ENCODE measurements at regions not wholly inside any gene's neighbourhood (a gene's known extent, or its start where the extent isn't known, plus 50 kb on each side); places are given as distances from the start of the nearest gene placed in this dataset.

- TF ChIP-seq, protein P1, sequence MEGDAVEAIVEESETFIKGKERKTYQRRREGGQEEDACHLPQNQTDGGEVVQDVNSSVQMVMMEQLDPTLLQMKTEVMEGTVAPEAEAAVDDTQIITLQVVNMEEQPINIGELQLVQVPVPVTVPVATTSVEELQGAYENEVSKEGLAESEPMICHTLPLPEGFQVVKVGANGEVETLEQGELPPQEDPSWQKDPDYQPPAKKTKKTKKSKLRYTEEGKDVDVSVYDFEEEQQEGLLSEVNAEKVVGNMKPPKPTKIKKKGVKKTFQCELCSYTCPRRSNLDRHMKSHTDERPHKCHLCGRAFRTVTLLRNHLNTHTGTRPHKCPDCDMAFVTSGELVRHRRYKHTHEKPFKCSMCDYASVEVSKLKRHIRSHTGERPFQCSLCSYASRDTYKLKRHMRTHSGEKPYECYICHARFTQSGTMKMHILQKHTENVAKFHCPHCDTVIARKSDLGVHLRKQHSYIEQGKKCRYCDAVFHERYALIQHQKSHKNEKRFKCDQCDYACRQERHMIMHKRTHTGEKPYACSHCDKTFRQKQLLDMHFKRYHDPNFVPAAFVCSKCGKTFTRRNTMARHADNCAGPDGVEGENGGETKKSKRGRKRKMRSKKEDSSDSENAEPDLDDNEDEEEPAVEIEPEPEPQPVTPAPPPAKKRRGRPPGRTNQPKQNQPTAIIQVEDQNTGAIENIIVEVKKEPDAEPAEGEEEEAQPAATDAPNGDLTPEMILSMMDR (IDR thresholded peaks at IDR 0.05) = no peak
- no peak for TF ChIP-seq POLR2AphosphoS5 (IDR thresholded peaks at IDR 0.05)
Measured at GRCh38 chr14:56962444-56963080, 152.3 kb upstream of the OTX2 start.
